ENCODE measurements at regions not wholly inside any gene's neighbourhood (a gene's known extent, or its start where the extent isn't known, plus 50 kb on each side); places are given as distances from the start of the nearest gene placed in this dataset.

- no peak for TF ChIP-seq ZNF592 (IDR thresholded peaks at IDR 0.05)
- TF ChIP-seq CEBPZ (IDR thresholded peaks at IDR 0.05; ENCODE audit: low read depth, low read length) = no peak
- TF ChIP-seq GABPA (IDR thresholded peaks at IDR 0.05; ENCODE audit: low read depth) = no peak
- no peak for TF ChIP-seq REST (IDR thresholded peaks at IDR 0.05; ENCODE audit: low read depth, low read length)
These were observed 251.7 kb downstream of the BCL11A start (continued) for GRCh38 chr2:60301726-60302125.

All from GM12878 (cell line).